GM21447 (cell line): ENCODE measurements at regions not wholly inside any gene's neighbourhood (a gene's known extent, or its start where the extent isn't known, plus 50 kb on each side); places are given as distances from the start of the nearest gene placed in this dataset.

Experiments used
- ATAC-seq: cut with Tn5 transposase; IDR thresholded peaks from one replicate; pipeline ENCODE4 v1.9.1; 2021; ENCODE audit not compliant: unreplicated experiment

- ATAC-seq, result no peak
Measured at GRCh38 chr18:42137693-42138375, 182.8 kb downstream of the PIK3C3 start.

- no peak for ATAC-seq
Measured at GRCh38 chr18:42141439-42141838, 186.4 kb downstream of the PIK3C3 start.

GRCh38 chr18:42155024-42155423 lies 200.0 kb downstream of the PIK3C3 start:
- ATAC-seq, result no peak

- ATAC-seq, result no peak
Measured at GRCh38 chr18:42156281-42156680, 201.2 kb downstream of the PIK3C3 start.

GRCh38 chr18:42157420-42157819 lies 202.4 kb downstream of the PIK3C3 start:
- no peak for ATAC-seq

- ATAC-seq, result no peak
Measured at GRCh38 chr18:42157878-42158277, 202.8 kb downstream of the PIK3C3 start.

- ATAC-seq, result no peak
Measured at GRCh38 chr18:42159146-42159545, 204.1 kb downstream of the PIK3C3 start.

- no peak for ATAC-seq
Measured at GRCh38 chr18:42163321-42163720, 208.3 kb downstream of the PIK3C3 start.

- no peak for ATAC-seq
Measured at GRCh38 chr18:42164556-42164955, 209.5 kb downstream of the PIK3C3 start.

- no peak for ATAC-seq
Measured at GRCh38 chr18:42165922-42166513, 211.0 kb downstream of the PIK3C3 start.

- ATAC-seq, result no peak
Measured at GRCh38 chr18:42168487-42168886, 213.5 kb downstream of the PIK3C3 start.

- no peak for ATAC-seq
Measured at GRCh38 chr18:42168907-42169306, 213.9 kb downstream of the PIK3C3 start.

GRCh38 chr18:42174909-42175308 lies 219.9 kb downstream of the PIK3C3 start:
- ATAC-seq, result no peak

GRCh38 chr18:42176599-42176998 lies 221.6 kb downstream of the PIK3C3 start:
- ATAC-seq, result no peak

- no peak for ATAC-seq
Measured at GRCh38 chr18:42177390-42177789, 222.4 kb downstream of the PIK3C3 start.

GRCh38 chr18:42178376-42179080 lies 223.5 kb downstream of the PIK3C3 start:
- no peak for ATAC-seq

GRCh38 chr18:42179542-42180121 lies 224.6 kb downstream of the PIK3C3 start:
- ATAC-seq, result no peak

- ATAC-seq, result no peak
Measured at GRCh38 chr18:42181474-42181873, 226.4 kb downstream of the PIK3C3 start.

GRCh38 chr18:42182728-42183700 lies 228.0 kb downstream of the PIK3C3 start:
- no peak for ATAC-seq

- no peak for ATAC-seq
Measured at GRCh38 chr18:42183746-42184145, 228.7 kb downstream of the PIK3C3 start.
